IMR-90 (cell line): ENCODE measurements at regions not wholly inside any gene's neighbourhood (a gene's known extent, or its start where the extent isn't known, plus 50 kb on each side); places are given as distances from the start of the nearest gene placed in this dataset.

Source experiments
- ATAC-seq: fragments of 200-7000 bp; cut with Tn5 transposase; 2 replicates; pipeline ENCODE4 v1.9.1; 2020; ENCODE audit warnings: low read depth, mild to moderate bottlenecking, moderate library complexity
- BruUV-seq: library from RNA; stranded (reverse); fragments of 400-500 nt; replicated peaks from 2 replicates; lab custom pipeline; 2021; lab: Mats Ljungman, UMichigan
- CTCF ChIA-PET: fragments of 300-600 bp; formaldehyde crosslinking; extraction: SDS; loops from one replicate; lab custom pipeline; 2021; ENCODE audit warnings: antibody characterized with exemption; lab: Yijun Ruan, JAX
- POLR2A ChIA-PET: fragments of 300-600 bp; sonication (Branson Sonifier 250); formaldehyde crosslinking; loops from one replicate; lab custom pipeline; 2022; ENCODE audit warnings: antibody characterized with exemption; ENCODE audit not compliant: unreplicated experiment; lab: Charles Lee
- DNase-seq: peaks from one replicate; pipeline ENCODE4 v3.0.0; 2013
- H2AFZ ChIP-seq: replicated peaks from 2 replicates; pipeline ENCODE3; 2013; ENCODE audit warnings: low read length, mild to moderate bottlenecking; ENCODE audit not compliant: poor library complexity
- H2AK5ac ChIP-seq: 2 replicates; pipeline ENCODE4 v1.6.1; 2013; ENCODE audit warnings: low read depth, low read length, inconsistent platforms
- H2AK9ac ChIP-seq: replicated peaks from 2 replicates; pipeline ENCODE3; 2013; ENCODE audit warnings: mild to moderate bottlenecking, low read depth, low read length, moderate library complexity; ENCODE audit not compliant: poor library complexity
- H2BK120ac ChIP-seq: 2 replicates; pipeline ENCODE4 v1.6.1; 2013; ENCODE audit warnings: low read depth, low read length, inconsistent platforms
- H2BK15ac ChIP-seq: 3 replicates; pipeline ENCODE4 v1.6.1; 2013; ENCODE audit warnings: low read depth, low read length, inconsistent platforms
- H2BK20ac ChIP-seq: 2 replicates; pipeline ENCODE4 v1.6.1; 2013; ENCODE audit warnings: low read depth, mild to moderate bottlenecking, inconsistent platforms, low read length, moderate library complexity
- H2BK5ac ChIP-seq: 2 replicates; pipeline ENCODE4 v1.6.1; 2013; ENCODE audit warnings: mild to moderate bottlenecking, low read depth, low read length, inconsistent platforms; ENCODE audit not compliant: poor library complexity, severe bottlenecking
- H3K14ac ChIP-seq: replicated peaks from 2 replicates; pipeline ENCODE4 v1.6.1; 2013; ENCODE audit warnings: low read depth, low read length, inconsistent platforms
- H3K18ac ChIP-seq: 2 replicates; pipeline ENCODE4 v1.6.1; 2013; ENCODE audit warnings: low read depth, low read length, control low read depth
- H3K23ac ChIP-seq: 2 replicates; pipeline ENCODE4 v1.6.1; 2013; ENCODE audit warnings: low read depth, low read length, inconsistent platforms
- H3K27ac ChIP-seq: 2 replicates; pipeline ENCODE4 v1.5.1; 2013; ENCODE audit warnings: mild to moderate bottlenecking, control low read depth, low read length; ENCODE audit not compliant: insufficient read depth
- H3K27me3 ChIP-seq: 2 replicates; pipeline ENCODE4 v1.6.1; 2013; ENCODE audit warnings: low read length; ENCODE audit not compliant: control insufficient read depth, insufficient read depth
- H3K36me3 ChIP-seq: 2 replicates; pipeline ENCODE4 v1.6.1; 2013; ENCODE audit warnings: low read length, mixed read lengths; ENCODE audit not compliant: control insufficient read depth, insufficient read depth
- H3K4ac ChIP-seq: 2 replicates; pipeline ENCODE4 v1.6.1; 2013; ENCODE audit warnings: low read depth, low read length, inconsistent platforms
- H3K4me1 ChIP-seq: 2 replicates; pipeline ENCODE4 v1.6.1; 2013; ENCODE audit warnings: low read length, mixed read lengths; ENCODE audit not compliant: control insufficient read depth, insufficient read depth
- H3K4me2 ChIP-seq: 2 replicates; pipeline ENCODE4 v1.6.1; 2013; ENCODE audit warnings: low read depth, mild to moderate bottlenecking, control low read depth, low read length, moderate library complexity
- H3K4me3 ChIP-seq: 2 replicates; pipeline ENCODE4 v1.5.1; 2013; ENCODE audit warnings: low read depth, mild to moderate bottlenecking, control low read depth, low read length, moderate library complexity; ENCODE audit not compliant: insufficient read depth
- H3K56ac ChIP-seq: 2 replicates; pipeline ENCODE4 v1.6.1; 2013; ENCODE audit warnings: low read length, inconsistent platforms; ENCODE audit not compliant: insufficient read depth; ENCODE audit errors: extremely low read depth
- H3K79me1 ChIP-seq, 2 experiments: 2 replicates each; pipeline ENCODE4 v1.6.1; 2013; ENCODE audit warnings: low read length in 2 of 2, inconsistent platforms in 1 of 2, low read depth in 1 of 2
- H3K9ac ChIP-seq: 2 replicates; pipeline ENCODE4 v1.6.1; 2013; ENCODE audit warnings: low read depth, low read length, control low read depth
- H3K9me1 ChIP-seq: 2 replicates; pipeline ENCODE4 v1.6.1; 2013; ENCODE audit warnings: low read length, inconsistent platforms; ENCODE audit not compliant: insufficient read depth
- H3K9me3 ChIP-seq: 2 replicates; pipeline ENCODE4 v1.6.1; 2013; ENCODE audit warnings: low read length; ENCODE audit not compliant: control insufficient read depth, insufficient read depth
- H4K20me1 ChIP-seq: 2 replicates; pipeline ENCODE4 v1.6.1; 2013; ENCODE audit warnings: low read length, inconsistent platforms; ENCODE audit not compliant: insufficient read depth
- H4K5ac ChIP-seq: 2 replicates; pipeline ENCODE4 v1.6.1; 2013; ENCODE audit warnings: mild to moderate bottlenecking, low read depth, low read length, control low read depth
- H4K8ac ChIP-seq, 2 experiments: 2 replicates each; pipeline ENCODE4 v1.6.1; 2013; ENCODE audit warnings: low read depth in 2 of 2, low read length in 2 of 2, control low read depth in 1 of 2, inconsistent platforms in 1 of 2
- H4K91ac ChIP-seq: 2 replicates; pipeline ENCODE4 v1.6.1; 2013; ENCODE audit warnings: low read depth, low read length, inconsistent platforms; ENCODE audit not compliant: insufficient read depth
- CEBPB ChIP-seq: IDR thresholded peaks from 2 replicates; pipeline ENCODE4 v1.6.1; 2012; ENCODE audit warnings: low read depth, low read length, improper control_type of control experiment
- FOS ChIP-seq: fragments of 150-350 bp; IDR thresholded peaks from 2 replicates; pipeline ENCODE4 v1.6.1; 2016; ENCODE audit warnings: low read depth, low read length
- WGBS, 2 experiments: methylation state at CpG; one replicate each; pipeline versions ENCODE4 v1.1.5 to v1.1.7; 2013; ENCODE audit warnings: missing lambda C conversion rate in 2 of 2; ENCODE audit not compliant: insufficient read length in 1 of 2; ENCODE audit errors: extremely low coverage in 2 of 2; 5-methylcytosine and 5-hydroxymethylcytosine counted together
- dilution Hi-C: fragments of 300-500 bp; cut with HindIII; formaldehyde crosslinking; loops from one replicate; pipeline ENCODE4 v1.14.3; 2018; ENCODE audit warnings: low sequenced_read_pairs; ENCODE audit not compliant: unreplicated experiment
- in situ Hi-C: fragments of 300-500 bp; cut with MboI; formaldehyde crosslinking; loops from 3 replicates; pipeline ENCODE4 v1.14.3; 2019; ENCODE audit warnings: low sequenced_read_pairs, inconsistent platforms, mixed read lengths
- intact Hi-C: fragments of 100-400 bp; cut with micrococcal nuclease; formaldehyde crosslinking; loops from 2 replicates; pipeline ENCODE4 v1.10.0; 2022

- ChIA-PET POLR2A (no interaction called here), CTCF (interaction anchor here (0.7 kb wide), 1 partner anchor 10 kb away, joined by 8 read pairs; no protein-coding TSS in a partner anchor)
- no peak overlapping the region for H3K4ac ChIP-seq
- H3K4me1 ChIP-seq: no peaks in the 10 kb centered on the region; the same call in 1 of the 2 replicates
- no peak overlapping the region for H3K23ac ChIP-seq
- H2BK20ac ChIP-seq: no peak overlapping the region
- dilution Hi-C loops (no loop called here), intact Hi-C loops (no loop called here), in situ Hi-C loops (no loop called here)
- ATAC-seq: peak; percentile 61
- H2BK15ac ChIP-seq: no peak overlapping the region
- H2AFZ ChIP-seq: no peak overlapping the region
- no peaks in the 10 kb centered on the region for H3K27me3 ChIP-seq
- H3K27ac ChIP-seq: no peak overlapping the region
- H3K18ac ChIP-seq: no peak overlapping the region
- no peak overlapping the region for H2BK120ac ChIP-seq
- H2BK5ac ChIP-seq: no peak overlapping the region
- no peak overlapping the region for H2AK9ac ChIP-seq
- H4K8ac ChIP-seq: no peak overlapping the region
- whole genome bisulfite sequencing, 2 experiments: no CpG with 5 or more reads among the region's 1 CpG
- H3K79me1 ChIP-seq: no peaks in the 10 kb centered on the region
- H3K9me1 ChIP-seq: no peaks in the 10 kb centered on the region
- no peak overlapping the region for H3K4me2 ChIP-seq
- H3K56ac ChIP-seq: no peak overlapping the region
- DNase-seq: peak; percentile 75
- no peak overlapping the region for H3K9ac ChIP-seq
- no peak for TF ChIP-seq CEBPB
- TF ChIP-seq FOS: peak; percentile 24; the same call in 1 of the 2 replicates
- no peaks in the 10 kb centered on the region for H4K20me1 ChIP-seq
- BruUV-seq: no TSS peak
- no peak overlapping the region for H3K14ac ChIP-seq
- no peaks in the 10 kb centered on the region for H3K36me3 ChIP-seq
- H2AK5ac ChIP-seq: no peak overlapping the region
- no peak overlapping the region for H4K5ac ChIP-seq
- no peak overlapping the region for H3K4me3 ChIP-seq
- H4K91ac ChIP-seq: no peak overlapping the region
- H3K9me3 ChIP-seq: no peaks in the 10 kb centered on the region
Measured at GRCh38 chr2:220811952-220812570, 760.0 kb downstream of the EPHA4 start.
